Esophagus squamous epithelium (tissue), 5 donors: ENCODE measurements at regions not wholly inside any gene's neighbourhood (a gene's known extent, or its start where the extent isn't known, plus 50 kb on each side); places are given as distances from the start of the nearest gene placed in this dataset.

Source experiments
- DNase-seq: peaks from one replicate; lab custom pipeline; 2025; lab: John Stamatoyannopoulos, UW
- H3K27ac ChIP-seq, 4 donors: fragments of 200-600 bp; sonication (generic); one replicate each; pipeline ENCODE4 v1.5.1; 2016 to 2019; ENCODE audit warnings: mild to moderate bottlenecking in 1 of 4
- H3K27me3 ChIP-seq, 4 donors: fragments of 200-600 bp; sonication (generic); 1 replicate in 3 of 4; 2 replicates in 1 of 4; pipeline versions ENCODE4 v1.5.1 to v1.6.0; 2017 to 2021; ENCODE audit warnings: antibody characterized with exemption in 1 of 4
- H3K36me3 ChIP-seq, 3 donors: fragments of 200-600 bp; sonication (generic); one replicate each; pipeline ENCODE4 v1.5.1; 2016 to 2019
- H3K4me1 ChIP-seq, 3 donors: fragments of 200-600 bp; sonication (generic); one replicate each; pipeline ENCODE4 v1.5.1; 2017 to 2019
- H3K4me3 ChIP-seq, 4 donors: fragments of 200-600 bp; sonication (generic); 1 replicate in 3 of 4; 2 replicates in 1 of 4; pipeline ENCODE4 v1.5.1; 2016 to 2019; ENCODE audit warnings: mild to moderate bottlenecking in 2 of 4, moderate library complexity in 1 of 4
- H3K9me3 ChIP-seq, 3 donors: fragments of 200-600 bp; sonication (generic); one replicate each; pipeline ENCODE4 v1.5.1; 2016 to 2019
- CTCF ChIP-seq, 6 experiments: fragments of 450-650 bp in 4 of 6; fragments of 200-600 bp in 2 of 6; sonication (generic) in 2 of 6; IDR thresholded peaks; one replicate each; pipeline ENCODE4 v1.5.1; 2016 to 2019; ENCODE audit warnings: antibody characterized with exemption in 6 of 6, mild to moderate bottlenecking in 4 of 6, moderate library complexity in 4 of 6
- POLR2A ChIP-seq, 4 donors: fragments of 450-650 bp; IDR thresholded peaks; one replicate each; pipeline ENCODE4 v1.6.1; 2017; ENCODE audit warnings: antibody characterized with exemption in 4 of 4, mild to moderate bottlenecking in 4 of 4, moderate library complexity in 3 of 4
- WGBS, 2 donors: methylation state at CpG; one replicate each; pipeline ENCODE4 v1.1.5; 2018; 5-methylcytosine and 5-hydroxymethylcytosine counted together
- intact Hi-C: fragments of 100-400 bp; cut with DNase I; formaldehyde crosslinking; loops from one replicate; pipeline ENCODE4 v1.15.0; 2022
- donor health status: DM: yes; HTN: yes; CAD: no.

- intact Hi-C loops = no loop called here
- H3K4me1 ChIP-seq = no peaks in the 10 kb centered on the region
- no peak for DNase-seq
- no peak overlapping the region for H3K4me3 ChIP-seq
- no peak overlapping the region for H3K27ac ChIP-seq
- H3K9me3 ChIP-seq = peaks cover 0 to 7% (median 0%) of the 10 kb centered on the region in 3 donors
- TF ChIP-seq CTCF (IDR thresholded peaks at IDR 0.05) (no peak), POLR2A (IDR thresholded peaks at IDR 0.05) (no peak)
- WGBS, 2 donors = 44 to 51% methylated on average over 4 of the region's 4 CpGs
- H3K36me3 ChIP-seq = no peaks in the 10 kb centered on the region
- no peaks in the 10 kb centered on the region for H3K27me3 ChIP-seq
Measured at GRCh38 chr6:117194978-117195377, 70.4 kb upstream of the VGLL2 start.

DNA sequence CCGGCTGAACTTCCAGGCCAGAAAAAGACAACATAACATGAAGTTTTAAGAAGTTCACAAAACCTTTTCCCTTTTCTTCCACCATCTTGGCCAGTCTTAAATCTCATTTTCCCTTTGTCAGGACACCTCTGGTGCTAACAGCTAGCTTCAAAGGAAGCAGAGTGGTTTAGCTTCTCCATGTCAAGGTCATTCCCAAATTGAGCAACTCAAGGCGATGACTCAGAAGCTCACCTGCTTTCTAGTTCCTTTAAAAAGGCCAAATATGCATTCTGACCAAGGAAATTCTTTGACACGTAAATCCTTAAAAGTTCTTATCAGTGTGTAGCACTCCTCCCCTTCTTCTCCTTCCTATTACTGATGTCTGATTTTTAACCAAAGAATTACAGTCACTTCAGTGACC, 69.6 kb upstream of the VGLL2 start:
- 54 to 57% methylated on average over 3 of the region's 3 CpGs for WGBS, 2 donors
- intact Hi-C loops = no loop called here
- H3K27ac ChIP-seq = no peak overlapping the region
- TF ChIP-seq CTCF (IDR thresholded peaks at IDR 0.05) (no peak), POLR2A (IDR thresholded peaks at IDR 0.05) (no peak)
- no peak overlapping the region for H3K4me3 ChIP-seq
- H3K36me3 ChIP-seq = no peaks in the 10 kb centered on the region
- peaks cover 0 to 7% (median 0%) of the 10 kb centered on the region in 3 donors for H3K9me3 ChIP-seq
- H3K4me1 ChIP-seq = no peaks in the 10 kb centered on the region
- DNase-seq = no peak
- no peaks in the 10 kb centered on the region for H3K27me3 ChIP-seq

- H3K4me3 ChIP-seq = no peak overlapping the region
- H3K36me3 ChIP-seq = no peaks in the 10 kb centered on the region
- no peak overlapping the region for H3K27ac ChIP-seq
- no peaks in the 10 kb centered on the region for H3K4me1 ChIP-seq
- intact Hi-C loops = no loop called here
- no peak for DNase-seq
- TF ChIP-seq POLR2A (IDR thresholded peaks at IDR 0.05) = no peak
- TF ChIP-seq CTCF (IDR thresholded peaks at IDR 0.05) = no peak
- H3K9me3 ChIP-seq = no peaks in the 10 kb centered on the region
- H3K27me3 ChIP-seq = no peaks in the 10 kb centered on the region
- 50 to 58% methylated on average over 2 of the region's 2 CpGs for WGBS, 2 donors
Measured at GRCh38 chr6:117200067-117200466, 65.3 kb upstream of the VGLL2 start.

DNA sequence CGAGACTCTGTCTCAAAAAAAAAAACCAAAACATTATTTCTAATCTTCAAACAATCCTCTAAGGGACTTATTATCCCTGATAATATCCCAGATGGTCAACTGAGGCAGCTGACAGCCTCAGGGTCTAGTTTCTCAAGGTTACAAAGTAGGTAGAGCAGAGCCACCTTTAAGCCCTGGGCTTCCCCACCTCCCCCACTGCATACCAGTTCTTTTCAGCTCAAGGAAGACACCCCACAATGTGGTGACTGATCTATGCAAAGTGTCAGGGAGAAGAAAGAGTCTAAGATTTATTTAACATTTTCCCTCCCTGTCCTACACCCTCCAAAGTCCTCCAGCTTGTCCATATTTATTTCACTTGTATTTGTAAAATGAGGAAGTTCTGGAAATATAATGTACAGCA, 60.5 kb upstream of the VGLL2 start:
- H3K27me3 ChIP-seq = no peaks in the 10 kb centered on the region
- TF ChIP-seq CTCF (IDR thresholded peaks at IDR 0.05) = no peak
- TF ChIP-seq POLR2A (IDR thresholded peaks at IDR 0.05) = no peak
- H3K4me1 ChIP-seq = no peaks in the 10 kb centered on the region
- no peak for DNase-seq
- no peak overlapping the region for H3K27ac ChIP-seq
- H3K4me3 ChIP-seq = no peak overlapping the region
- 88 to 89% methylated on average over 1 of the region's 1 CpG for WGBS, 2 donors
- intact Hi-C loops = no loop called here
- H3K36me3 ChIP-seq = no peaks in the 10 kb centered on the region
- no peaks in the 10 kb centered on the region for H3K9me3 ChIP-seq

- no peaks in the 10 kb centered on the region for H3K36me3 ChIP-seq
Measured at GRCh38 chr6:117205876-117206275, 59.5 kb upstream of the VGLL2 start.

More at GRCh38 chr6:117205876-117206275, 59.5 kb upstream of the VGLL2 start:
- 61 to 62% methylated on average over 3 to 4 of the region's 4 CpGs for WGBS, 2 donors
- Histone ChIP-seq H3K9me3 (no peaks in the 10 kb centered on the region), H3K27me3 (no peaks in the 10 kb centered on the region), H3K4me3 (no peak overlapping the region), H3K27ac (no peak overlapping the region), H3K4me1 (no peaks in the 10 kb centered on the region)
- intact Hi-C loops = no loop called here
- no peak for DNase-seq
- TF ChIP-seq POLR2A (IDR thresholded peaks at IDR 0.05) (no peak), CTCF (IDR thresholded peaks at IDR 0.05) (no peak)
